ENCODE measurements at regions not wholly inside any gene's neighbourhood (a gene's known extent, or its start where the extent isn't known, plus 50 kb on each side); places are given as distances from the start of the nearest gene placed in this dataset.

DNA sequence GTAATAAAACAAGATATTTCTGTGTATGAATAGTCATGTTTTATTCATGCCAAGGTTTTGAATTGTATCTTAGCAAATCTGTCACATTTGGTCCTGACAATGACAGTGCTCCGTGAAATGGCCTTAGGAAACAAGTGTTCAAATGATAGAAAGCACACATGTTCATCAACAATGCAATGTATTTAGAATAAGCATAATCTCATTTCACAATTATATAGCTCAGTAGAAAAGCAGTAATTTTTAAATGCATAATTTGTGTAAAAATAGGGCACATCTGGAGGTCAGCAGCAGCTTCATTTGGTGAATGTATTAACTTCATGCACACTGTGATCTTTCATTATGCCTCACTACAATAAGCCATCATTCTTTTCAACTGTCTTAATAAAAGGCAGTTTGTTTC is 380.4 kb downstream of the GPM6A start:
- ChIA-PET CTCF (no interaction called here), POLR2A (no interaction called here)
- Histone ChIP-seq H3K27ac (ENCODE audit: extremely low read depth, low read depth, low read length) (no peak overlapping the region), H3K9me3 (ENCODE audit: control insufficient read depth, insufficient read depth, low read depth, low read length) (no peaks in the 10 kb centered on the region), H3K36me3 (ENCODE audit: control insufficient read depth in 2 of 2, insufficient read depth in 1 of 2, low read length in 2 of 2) (no peaks in the 10 kb centered on the region), H3K4me3 (ENCODE audit: low read depth, low read length) (no peak overlapping the region), H3K4me1 (ENCODE audit: control insufficient read depth, insufficient read depth, low read length) (no peaks in the 10 kb centered on the region)
- TF ChIP-seq ZNF391 (tag by site-specific recombination; IDR thresholded peaks at IDR 0.05; ENCODE audit: borderline replicate concordance, low read depth) (no peak), ZNF518A (tag by site-specific recombination; conservative IDR thresholded peaks at IDR 0.05; ENCODE audit: low read depth) (no peak), ZNF777 (tag by site-specific recombination; IDR thresholded peaks at IDR 0.05; ENCODE audit: borderline replicate concordance) (no peak), YY2 (tag by site-specific recombination; IDR thresholded peaks at IDR 0.05) (no peak), PRDM6 (tag by site-specific recombination; IDR thresholded peaks at IDR 0.05) (no peak), ZNF610 (tag by site-specific recombination; IDR thresholded peaks at IDR 0.05; ENCODE audit: borderline replicate concordance) (no peak), ZNF624 (tag by site-specific recombination; IDR thresholded peaks at IDR 0.05) (no peak), ZNF600 (tag by site-specific recombination; IDR thresholded peaks at IDR 0.05) (no peak), ZNF837 (tag by site-specific recombination; IDR thresholded peaks at IDR 0.05) (no peak), WT1 (tag by site-specific recombination; IDR thresholded peaks at IDR 0.05) (no peak), ZNF114 (tag by site-specific recombination; IDR thresholded peaks at IDR 0.05) (no peak)

GRCh38 chr4:175435381-175435783 is 376.7 kb downstream of the GPM6A start:
- Histone ChIP-seq H3K4me1 (ENCODE audit: control insufficient read depth, insufficient read depth, low read length) (no peaks in the 10 kb centered on the region), H3K9me3 (ENCODE audit: control insufficient read depth, insufficient read depth, low read depth, low read length) (no peaks in the 10 kb centered on the region), H3K4me3 (ENCODE audit: low read depth, low read length) (no peak overlapping the region), H3K36me3 (ENCODE audit: control insufficient read depth in 2 of 2, insufficient read depth in 1 of 2, low read length in 2 of 2) (no peaks in the 10 kb centered on the region), H3K27ac (ENCODE audit: extremely low read depth, low read depth, low read length) (no peak overlapping the region)
- CTCF ChIA-PET = no interaction called here
- POLR2A ChIA-PET = no interaction called here
- TF ChIP-seq ZNF292 (tag by site-specific recombination; IDR thresholded peaks at IDR 0.05; ENCODE audit: borderline replicate concordance, low read depth) = no peak
- no peak for TF ChIP-seq ZNF701 (tag by site-specific recombination; IDR thresholded peaks at IDR 0.05)
- no peak for TF ChIP-seq ZSCAN5A (tag by site-specific recombination; IDR thresholded peaks at IDR 0.05)
- no peak for TF ChIP-seq ZNF830 (tag by site-specific recombination; IDR thresholded peaks at IDR 0.05; ENCODE audit: low read depth)
- no peak for TF ChIP-seq GFI1B (tag by site-specific recombination; IDR thresholded peaks at IDR 0.05)
- TF ChIP-seq, protein P1, sequence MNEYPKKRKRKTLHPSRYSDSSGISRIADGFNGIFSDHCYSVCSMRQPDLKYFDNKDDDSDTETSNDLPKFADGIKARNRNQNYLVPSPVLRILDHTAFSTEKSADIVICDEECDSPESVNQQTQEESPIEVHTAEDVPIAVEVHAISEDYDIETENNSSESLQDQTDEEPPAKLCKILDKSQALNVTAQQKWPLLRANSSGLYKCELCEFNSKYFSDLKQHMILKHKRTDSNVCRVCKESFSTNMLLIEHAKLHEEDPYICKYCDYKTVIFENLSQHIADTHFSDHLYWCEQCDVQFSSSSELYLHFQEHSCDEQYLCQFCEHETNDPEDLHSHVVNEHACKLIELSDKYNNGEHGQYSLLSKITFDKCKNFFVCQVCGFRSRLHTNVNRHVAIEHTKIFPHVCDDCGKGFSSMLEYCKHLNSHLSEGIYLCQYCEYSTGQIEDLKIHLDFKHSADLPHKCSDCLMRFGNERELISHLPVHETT (tag by site-specific recombination; IDR thresholded peaks at IDR 0.05) = no peak
- no peak for TF ChIP-seq ZNF10 (tag by site-specific recombination; IDR thresholded peaks at IDR 0.05)
- TF ChIP-seq ZNF580 (tag by site-specific recombination; IDR thresholded peaks at IDR 0.05) = no peak
- TF ChIP-seq, protein P2, sequence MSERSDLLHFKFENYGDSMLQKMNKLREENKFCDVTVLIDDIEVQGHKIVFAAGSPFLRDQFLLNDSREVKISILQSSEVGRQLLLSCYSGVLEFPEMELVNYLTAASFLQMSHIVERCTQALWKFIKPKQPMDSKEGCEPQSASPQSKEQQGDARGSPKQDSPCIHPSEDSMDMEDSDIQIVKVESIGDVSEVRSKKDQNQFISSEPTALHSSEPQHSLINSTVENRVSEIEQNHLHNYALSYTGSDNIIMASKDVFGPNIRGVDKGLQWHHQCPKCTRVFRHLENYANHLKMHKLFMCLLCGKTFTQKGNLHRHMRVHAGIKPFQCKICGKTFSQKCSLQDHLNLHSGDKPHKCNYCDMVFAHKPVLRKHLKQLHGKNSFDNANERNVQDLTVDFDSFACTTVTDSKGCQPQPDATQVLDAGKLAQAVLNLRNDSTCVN (tag by site-specific recombination; optimal IDR thresholded peaks at IDR 0.05) = no peak
- no peak for TF ChIP-seq ZNF514 (tag by site-specific recombination; IDR thresholded peaks at IDR 0.05)
- TF ChIP-seq ZNF37A (tag by site-specific recombination; IDR thresholded peaks at IDR 0.05) = no peak
- TF ChIP-seq AEBP2 (tag by site-specific recombination; IDR thresholded peaks at IDR 0.05; ENCODE audit: borderline replicate concordance) = no peak

Data from HEK293 (cell line).